A673 (cell line): ENCODE measurements at regions not wholly inside any gene's neighbourhood (a gene's known extent, or its start where the extent isn't known, plus 50 kb on each side); places are given as distances from the start of the nearest gene placed in this dataset.

Experiments
- CTCF ChIP-seq: fragments of 300-800, 200-600 bp; sonication (generic); conservative IDR thresholded peaks from 2 replicates; pipeline ENCODE4 v1.5.1; 2017; ENCODE audit warnings: low read depth, mild to moderate bottlenecking, antibody characterized with exemption, low read length, moderate library complexity, mixed read lengths
- EZH2 ChIP-seq: fragments of 200-600 bp; sonication (generic); IDR thresholded peaks from 2 replicates; pipeline ENCODE4 v1.6.1; 2017; ENCODE audit warnings: borderline replicate concordance, low read depth, mild to moderate bottlenecking, mixed read lengths, antibody characterized with exemption, low read length; ENCODE audit not compliant: poor library complexity, severe bottlenecking

- no peak for TF ChIP-seq CTCF
- TF ChIP-seq EZH2, result no peak
These were observed 86.7 kb upstream of the USP24 start for GRCh38 chr1:55301912-55302311.
